Heart right ventricle (tissue), 16 donors: ENCODE measurements at regions not wholly inside any gene's neighbourhood (a gene's known extent, or its start where the extent isn't known, plus 50 kb on each side); places are given as distances from the start of the nearest gene placed in this dataset.

Experiments used
- ATAC-seq, 8 donors: fragments of 200-7000 bp; cut with Tn5 transposase; one replicate each; pipeline ENCODE4 v1.9.1; 2020; ENCODE audit warnings: mild to moderate bottlenecking in 8 of 8, moderate library complexity in 8 of 8, moderate number of reproducible peaks in 1 of 8
- DNase-seq, 2 donors: peaks; one replicate each; pipeline ENCODE4 v3.0.0-alpha.2; 2020
- H3K27ac ChIP-seq, 10 donors: fragments of 200-600 bp; sonication (generic) in 2 of 10; one replicate each; pipeline versions ENCODE4 v1.5.0 to v1.8.0; 2020 to 2022; ENCODE audit warnings: mild to moderate bottlenecking in 3 of 10
- H3K27me3 ChIP-seq, 7 donors: fragments of 200-600 bp; one replicate each; pipeline ENCODE4 v1.8.0; 2021 to 2022; ENCODE audit warnings: mild to moderate bottlenecking in 2 of 7
- H3K36me3 ChIP-seq, 9 donors: fragments of 200-600 bp; sonication (generic) in 1 of 9; one replicate each; pipeline versions ENCODE4 v1.5.0 to v1.8.0; 2020 to 2022; ENCODE audit warnings: mild to moderate bottlenecking in 2 of 9
- H3K4me1 ChIP-seq, 9 donors: fragments of 200-600 bp; sonication (generic) in 1 of 9; one replicate each; pipeline versions ENCODE4 v1.5.0 to v1.8.0; 2020 to 2022; ENCODE audit warnings: mild to moderate bottlenecking in 4 of 9
- H3K4me3 ChIP-seq, 10 donors: fragments of 200-600 bp; sonication (generic) in 2 of 10; one replicate each; pipeline versions ENCODE4 v1.5.0 to v1.8.0; 2020 to 2022; ENCODE audit warnings: mild to moderate bottlenecking in 7 of 10, moderate library complexity in 2 of 10
- H3K9me3 ChIP-seq, 11 donors: fragments of 200-600 bp in 10 of 11; sonication (generic) in 2 of 11; one replicate each; pipeline versions ENCODE4 v1.5.0 to v1.8.0; 2013 to 2022; ENCODE audit warnings: mild to moderate bottlenecking in 2 of 11, control low read depth in 1 of 11, moderate library complexity in 1 of 11
- CTCF ChIP-seq, 9 donors: fragments of 200-600 bp; sonication (generic) in 2 of 9; IDR thresholded peaks; one replicate each; pipeline versions ENCODE4 v1.5.0 to v1.8.0; 2021 to 2022; ENCODE audit warnings: antibody characterized with exemption in 9 of 9, mild to moderate bottlenecking in 5 of 9, moderate library complexity in 1 of 9
- WGBS, 2 donors: extraction: QIAGEN DNeasy Blood & Tissue Kit; methylation state at CpG; one replicate each; pipeline ENCODE4 v1.1.7; 2013; ENCODE audit warnings: inconsistent platforms in 1 of 2; 5-methylcytosine and 5-hydroxymethylcytosine counted together
- intact Hi-C, 10 donors: fragments of 100-400 bp; cut with DNase I; formaldehyde crosslinking; loops; one replicate each; pipeline versions ENCODE4 v1.11.1 to v1.14.2; 2022
- donor health status: Arrhythmogenic right ventricular cardiomyopathy.
- donor health status: ischemic (EF 13 %, LVEDD 7.1; RV severe dilation, severe dysfunction).
- donor health status: healthy with polysubstance abuse.
- donor health status: DM: no; HTN: yes; CAD: no.
- donor health status: DM: no; HTN: no; CAD: no.
- donor health status: ischemic (EF 25% LVEDD 6.9; RV normal size, moderate dysfunction).
- donor health status: ischemic (EF 25% LVEDD 5.7; RV mildly dilated, moderate dysfunction).
- donor health status: healthy.
- donor health status: DM: yes; HTN: yes; CAD: no.
- donor health status: Ischemic cardiomyopathy.
- donor health status: ischemic (EF 35%, LVEDD 5.7; RV mildly dilated, moderate dysfunction).
- donor health status: nonischemic (EF 11% LVEDD 7.7; RV severe dilation, severe dysfunction).
- donor health status: DM: yes; HTN: yes; CAD: no.
- donor health status: PGD.
- donor health status: ischemic (EF 29% LVEDD 5.4; RV normal size, mild dysfunction).
- donor health status: nonischemic (EF 23%, LVEDD 6.1; RV moderate dilation, normal function).

GRCh38 chr1:181350131-181350530 is 133.2 kb upstream of the CACNA1E start:
- H3K4me1 ChIP-seq, result no peaks in the 10 kb centered on the region
- H3K27ac ChIP-seq, result no peak overlapping the region
- H3K36me3 ChIP-seq, result no peaks in the 10 kb centered on the region
- ATAC-seq, result no peak
- no peak for TF ChIP-seq CTCF (IDR thresholded peaks at IDR 0.05)
- H3K27me3 ChIP-seq, result peaks cover 0 to 8% (median 0%) of the 10 kb centered on the region in 7 donors
- no peaks in the 10 kb centered on the region for H3K9me3 ChIP-seq
- no peak for DNase-seq
- no peak overlapping the region for H3K4me3 ChIP-seq
- WGBS, 2 donors, result 74 to 81% methylated on average over 7 of the region's 7 CpGs
- intact Hi-C loops, result no loop called here

GRCh38 chr1:181351740-181352139 is 131.6 kb upstream of the CACNA1E start:
- Histone ChIP-seq H3K36me3 (no peaks in the 10 kb centered on the region), H3K4me3 (no peak overlapping the region), H3K27me3 (peaks cover 0 to 4% (median 0%) of the 10 kb centered on the region in 7 donors), H3K27ac (no peak overlapping the region), H3K4me1 (peaks cover 0 to 10% (median 5%) of the 10 kb centered on the region in 9 donors), H3K9me3 (no peaks in the 10 kb centered on the region)
- intact Hi-C loops, result no loop called here
- TF ChIP-seq CTCF (IDR thresholded peaks at IDR 0.05), result no peak
- ATAC-seq (no peak), DNase-seq (no peak)
- WGBS, 2 donors, result 85 to 92% methylated on average over 3 of the region's 3 CpGs

- Histone ChIP-seq H3K4me1 (peaks cover 0 to 19% (median 10%) of the 10 kb centered on the region in 9 donors), H3K27me3 (peaks cover 0 to 4% (median 0%) of the 10 kb centered on the region in 7 donors), H3K4me3 (no peak overlapping the region), H3K27ac (no peak overlapping the region), H3K36me3 (no peaks in the 10 kb centered on the region), H3K9me3 (no peaks in the 10 kb centered on the region)
- WGBS, 2 donors, result 88 to 94% methylated on average over 4 of the region's 4 CpGs
- ATAC-seq, result no peak
- TF ChIP-seq CTCF (IDR thresholded peaks at IDR 0.05), result no peak
- intact Hi-C loops, result no loop called here
- no peak for DNase-seq
Observed at GRCh38 chr1:181352695-181353094, 130.6 kb upstream of the CACNA1E start.

GRCh38 chr1:181353526-181353925 is 129.8 kb upstream of the CACNA1E start:
- no peak for DNase-seq
- no peak for ATAC-seq

More at GRCh38 chr1:181353526-181353925, 129.8 kb upstream of the CACNA1E start:
- Histone ChIP-seq H3K4me3 (no peak overlapping the region), H3K27me3 (peaks cover 0 to 6% (median 0%) of the 10 kb centered on the region in 7 donors), H3K4me1 (peaks cover 0 to 20% (median 10%) of the 10 kb centered on the region in 9 donors), H3K9me3 (no peaks in the 10 kb centered on the region), H3K36me3 (no peaks in the 10 kb centered on the region), H3K27ac (no peak overlapping the region)
- 87 to 90% methylated on average over 1 of the region's 1 CpG for WGBS, 2 donors
- intact Hi-C loops, result no loop called here
- no peak for TF ChIP-seq CTCF (IDR thresholded peaks at IDR 0.05)
